HEK293 (cell line): ENCODE measurements at regions not wholly inside any gene's neighbourhood (a gene's known extent, or its start where the extent isn't known, plus 50 kb on each side); places are given as distances from the start of the nearest gene placed in this dataset.
A peak's percentile ranks its signal among the peaks of the same experiment; 100 is the strongest.

ENCODE experiments used
- CTCF ChIA-PET: fragments of 350-600 bp; formaldehyde crosslinking; extraction: SDS; loops from one replicate; lab custom pipeline; 2021; ENCODE audit warnings: antibody characterized with exemption; lab: Yijun Ruan, JAX
- POLR2A ChIA-PET: fragments of 300-600 bp; formaldehyde crosslinking; extraction: SDS; loops from one replicate; lab custom pipeline; 2020; ENCODE audit warnings: antibody characterized with exemption, inconsistent platforms; lab: Yijun Ruan, JAX
- H3K27ac ChIP-seq: fragments of 200-500 bp; sonication (Bioruptor generic); 2 replicates; pipeline ENCODE4 v1.5.1; 2014; ENCODE audit warnings: low read depth, low read length, control low read depth, inconsistent platforms; ENCODE audit errors: extremely low read depth
- H3K36me3 ChIP-seq, 2 experiments: fragments of 200-500 bp in 1 of 2; sonication (Bioruptor generic) in 1 of 2; 1 replicate in 1 of 2; 2 replicates in 1 of 2; pipeline ENCODE4 v1.5.1; 2014 to 2017; ENCODE audit warnings: inconsistent platforms in 2 of 2, low read length in 2 of 2; ENCODE audit not compliant: control insufficient read depth in 2 of 2, insufficient read depth in 1 of 2
- H3K4me1 ChIP-seq: fragments of 200-500 bp; sonication (Bioruptor generic); 2 replicates; pipeline ENCODE4 v1.5.1; 2014; ENCODE audit warnings: mild to moderate bottlenecking, low read length, inconsistent platforms; ENCODE audit not compliant: control insufficient read depth, insufficient read depth
- H3K4me3 ChIP-seq: 2 replicates; pipeline ENCODE4 v1.5.1; 2011; ENCODE audit warnings: low read depth, mild to moderate bottlenecking, control low read depth, low read length, moderate library complexity
- H3K9me3 ChIP-seq: fragments of 200-500 bp; sonication (Bioruptor generic); 2 replicates; pipeline ENCODE4 v1.5.1; 2014; ENCODE audit warnings: low read depth, low read length, inconsistent platforms; ENCODE audit not compliant: control insufficient read depth, insufficient read depth
- ATF2 ChIP-seq: fragments of 450-650 bp; formaldehyde crosslinking; IDR thresholded peaks from 2 replicates; pipeline ENCODE4 v1.5.1; 2016; ENCODE audit warnings: missing biosample characterization, missing genetic modification characterization, low read depth
- BCL11A ChIP-seq: fragments of 450-650 bp; formaldehyde crosslinking; IDR thresholded peaks from 2 replicates; pipeline ENCODE4 v1.5.1; 2016; ENCODE audit warnings: low read depth, missing biosample characterization, missing genetic modification characterization
- GFI1B ChIP-seq: fragments of 450-650 bp; formaldehyde crosslinking; IDR thresholded peaks from 2 replicates; pipeline ENCODE4 v1.5.1; 2016; ENCODE audit warnings: missing biosample characterization, missing genetic modification characterization
- IKZF3 ChIP-seq: fragments of 450-650 bp; IDR thresholded peaks from 2 replicates; pipeline ENCODE4 v1.5.0; 2018; ENCODE audit warnings: missing biosample characterization, mild to moderate bottlenecking, missing genetic modification characterization, moderate library complexity
- INSM2 ChIP-seq: fragments of 450-650 bp; formaldehyde crosslinking; IDR thresholded peaks from 2 replicates; pipeline ENCODE4 v1.5.1; 2016; ENCODE audit warnings: missing biosample characterization, missing genetic modification characterization
- MYNN ChIP-seq: fragments of 450-650 bp; formaldehyde crosslinking; IDR thresholded peaks from 2 replicates; pipeline ENCODE4 v1.5.1; 2016; ENCODE audit warnings: missing biosample characterization, missing genetic modification characterization, borderline replicate concordance
- SCRT1 ChIP-seq: fragments of 450-650 bp; formaldehyde crosslinking; IDR thresholded peaks from 2 replicates; pipeline ENCODE4 v1.5.1; 2016; ENCODE audit warnings: missing biosample characterization, missing genetic modification characterization, borderline replicate concordance
- TCF7L2 ChIP-seq: IDR thresholded peaks from 2 replicates; pipeline ENCODE4 v1.6.1; 2011; ENCODE audit warnings: low read depth, mild to moderate bottlenecking, inconsistent platforms, low read length, moderate library complexity, borderline replicate concordance
- ZFHX2 ChIP-seq: fragments of 450-650 bp; formaldehyde crosslinking; conservative IDR thresholded peaks from 2 replicates; pipeline ENCODE4 v1.5.1; 2016; ENCODE audit warnings: missing biosample characterization, missing genetic modification characterization
- ZNF426 ChIP-seq: fragments of 450-650 bp; formaldehyde crosslinking; IDR thresholded peaks from 2 replicates; pipeline ENCODE4 v1.5.1; 2017; ENCODE audit warnings: missing biosample characterization, missing genetic modification characterization, mild to moderate bottlenecking, inconsistent platforms, moderate library complexity
- ZNF843 ChIP-seq: fragments of 450-650 bp; formaldehyde crosslinking; IDR thresholded peaks from 2 replicates; pipeline ENCODE4 v1.5.1; 2016; ENCODE audit warnings: missing biosample characterization, missing genetic modification characterization
- TF ChIP-seq, protein P1 (sequence below): fragments of 450-650 bp; formaldehyde crosslinking; IDR thresholded peaks from 2 replicates; pipeline ENCODE4 v1.5.1; 2016; ENCODE audit warnings: missing biosample characterization, missing genetic modification characterization
- TF ChIP-seq, protein P2 (sequence below): fragments of 450-650 bp; formaldehyde crosslinking; IDR thresholded peaks from 2 replicates; pipeline ENCODE4 v1.5.1; 2016; ENCODE audit warnings: missing biosample characterization, missing genetic modification characterization
- TF ChIP-seq, protein P3 (sequence below): IDR thresholded peaks from 2 replicates; pipeline ENCODE4 v1.6.1; 2011; ENCODE audit warnings: mild to moderate bottlenecking, low read depth, low read length, borderline replicate concordance

GRCh38 chr11:119942583-119943297 lies 195.2 kb downstream of the TRIM29 start:
- POLR2A ChIA-PET: no interaction called here
- TF ChIP-seq ZFHX2 (tag by site-specific recombination) (0 out of 2 replicates have a peak, but pooled peaks have one; percentile 7), ZNF426 (no peak)
- Histone ChIP-seq H3K4me3 (no peak overlapping the region), H3K9me3 (no peaks in the 10 kb centered on the region), H3K27ac (no peak overlapping the region), H3K36me3 (no peaks in the 10 kb centered on the region), H3K4me1 (no peaks in the 10 kb centered on the region)
- CTCF ChIA-PET: interaction anchor here (1.8 kb wide), 1 partner anchor 165 kb away, joined by 4 read pairs; no protein-coding TSS in a partner anchor

GRCh38 chr11:119941636-119942411 lies 196.1 kb downstream of the TRIM29 start:
- H3K4me1 ChIP-seq: no peaks in the 10 kb centered on the region
- H3K9me3 ChIP-seq: no peaks in the 10 kb centered on the region
- ChIA-PET CTCF (interaction anchor here (1.8 kb wide), 1 partner anchor 166 kb away, joined by 4 read pairs; no protein-coding TSS in a partner anchor), POLR2A (no interaction called here)
- no peak for TF ChIP-seq ATF2 (tag by site-specific recombination)
- TF ChIP-seq INSM2 (tag by site-specific recombination): no peak
- TF ChIP-seq TCF7L2: peak; percentile 59
- no peak overlapping the region for H3K4me3 ChIP-seq
- no peak overlapping the region for H3K27ac ChIP-seq
- no peaks in the 10 kb centered on the region for H3K36me3 ChIP-seq

DNA sequence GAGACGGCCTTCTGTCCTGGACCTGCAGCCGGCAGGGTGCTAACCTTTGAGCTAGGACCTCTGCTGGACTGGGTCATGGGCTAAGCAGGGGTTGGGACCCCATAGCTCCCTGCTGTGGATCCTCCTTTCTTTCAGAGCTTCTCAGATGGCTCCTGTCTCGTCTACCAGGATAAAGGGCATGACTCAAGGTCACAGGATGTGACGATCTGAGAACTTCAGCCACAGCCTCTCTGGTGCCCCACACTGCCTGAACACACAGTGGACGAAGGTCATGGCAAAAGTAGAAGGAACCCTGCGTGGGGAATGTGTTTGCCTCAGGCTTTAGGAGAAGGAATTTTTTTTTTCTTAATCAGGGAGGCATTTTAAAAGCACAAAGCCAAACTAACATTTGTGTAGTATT lies 196.7 kb downstream of the TRIM29 start:
- no peaks in the 10 kb centered on the region for H3K9me3 ChIP-seq
- ChIA-PET POLR2A (no interaction called here), CTCF (no interaction called here)
- H3K4me1 ChIP-seq: no peaks in the 10 kb centered on the region
- TF ChIP-seq, protein P1, sequence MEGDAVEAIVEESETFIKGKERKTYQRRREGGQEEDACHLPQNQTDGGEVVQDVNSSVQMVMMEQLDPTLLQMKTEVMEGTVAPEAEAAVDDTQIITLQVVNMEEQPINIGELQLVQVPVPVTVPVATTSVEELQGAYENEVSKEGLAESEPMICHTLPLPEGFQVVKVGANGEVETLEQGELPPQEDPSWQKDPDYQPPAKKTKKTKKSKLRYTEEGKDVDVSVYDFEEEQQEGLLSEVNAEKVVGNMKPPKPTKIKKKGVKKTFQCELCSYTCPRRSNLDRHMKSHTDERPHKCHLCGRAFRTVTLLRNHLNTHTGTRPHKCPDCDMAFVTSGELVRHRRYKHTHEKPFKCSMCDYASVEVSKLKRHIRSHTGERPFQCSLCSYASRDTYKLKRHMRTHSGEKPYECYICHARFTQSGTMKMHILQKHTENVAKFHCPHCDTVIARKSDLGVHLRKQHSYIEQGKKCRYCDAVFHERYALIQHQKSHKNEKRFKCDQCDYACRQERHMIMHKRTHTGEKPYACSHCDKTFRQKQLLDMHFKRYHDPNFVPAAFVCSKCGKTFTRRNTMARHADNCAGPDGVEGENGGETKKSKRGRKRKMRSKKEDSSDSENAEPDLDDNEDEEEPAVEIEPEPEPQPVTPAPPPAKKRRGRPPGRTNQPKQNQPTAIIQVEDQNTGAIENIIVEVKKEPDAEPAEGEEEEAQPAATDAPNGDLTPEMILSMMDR: no peak
- TF ChIP-seq, protein P2, sequence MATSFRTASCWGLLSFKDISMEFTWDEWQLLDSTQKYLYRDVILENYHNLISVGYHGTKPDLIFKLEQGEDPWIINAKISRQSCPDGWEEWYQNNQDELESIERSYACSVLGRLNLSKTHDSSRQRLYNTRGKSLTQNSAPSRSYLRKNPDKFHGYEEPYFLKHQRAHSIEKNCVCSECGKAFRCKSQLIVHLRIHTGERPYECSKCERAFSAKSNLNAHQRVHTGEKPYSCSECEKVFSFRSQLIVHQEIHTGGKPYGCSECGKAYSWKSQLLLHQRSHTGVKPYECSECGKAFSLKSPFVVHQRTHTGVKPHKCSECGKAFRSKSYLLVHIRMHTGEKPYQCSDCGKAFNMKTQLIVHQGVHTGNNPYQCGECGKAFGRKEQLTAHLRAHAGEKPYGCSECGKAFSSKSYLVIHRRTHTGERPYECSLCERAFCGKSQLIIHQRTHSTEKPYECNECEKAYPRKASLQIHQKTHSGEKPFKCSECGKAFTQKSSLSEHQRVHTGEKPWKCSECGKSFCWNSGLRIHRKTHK (tag by site-specific recombination): no peak
- no peak for TF ChIP-seq TCF7L2
- no peak for TF ChIP-seq MYNN (tag by site-specific recombination)
- TF ChIP-seq, protein P3, sequence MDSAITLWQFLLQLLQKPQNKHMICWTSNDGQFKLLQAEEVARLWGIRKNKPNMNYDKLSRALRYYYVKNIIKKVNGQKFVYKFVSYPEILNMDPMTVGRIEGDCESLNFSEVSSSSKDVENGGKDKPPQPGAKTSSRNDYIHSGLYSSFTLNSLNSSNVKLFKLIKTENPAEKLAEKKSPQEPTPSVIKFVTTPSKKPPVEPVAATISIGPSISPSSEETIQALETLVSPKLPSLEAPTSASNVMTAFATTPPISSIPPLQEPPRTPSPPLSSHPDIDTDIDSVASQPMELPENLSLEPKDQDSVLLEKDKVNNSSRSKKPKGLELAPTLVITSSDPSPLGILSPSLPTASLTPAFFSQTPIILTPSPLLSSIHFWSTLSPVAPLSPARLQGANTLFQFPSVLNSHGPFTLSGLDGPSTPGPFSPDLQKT: no peak
- no peak for TF ChIP-seq ZNF843
- no peak for TF ChIP-seq SCRT1 (tag by site-specific recombination)
- no peak for TF ChIP-seq BCL11A (tag by site-specific recombination)
- no peak for TF ChIP-seq GFI1B (tag by site-specific recombination)
- no peak for TF ChIP-seq IKZF3
- no peak overlapping the region for H3K27ac ChIP-seq
- H3K4me3 ChIP-seq: no peak overlapping the region
- H3K36me3 ChIP-seq: no peaks in the 10 kb centered on the region
